ENCODE measurements at regions not wholly inside any gene's neighbourhood (a gene's known extent, or its start where the extent isn't known, plus 50 kb on each side); places are given as distances from the start of the nearest gene placed in this dataset.
"Not testable (repeated sequence)": the region's sequence is repeated elsewhere in the genome, so short reads cannot be mapped to it uniquely, and the experiment has no call there.

DNA sequence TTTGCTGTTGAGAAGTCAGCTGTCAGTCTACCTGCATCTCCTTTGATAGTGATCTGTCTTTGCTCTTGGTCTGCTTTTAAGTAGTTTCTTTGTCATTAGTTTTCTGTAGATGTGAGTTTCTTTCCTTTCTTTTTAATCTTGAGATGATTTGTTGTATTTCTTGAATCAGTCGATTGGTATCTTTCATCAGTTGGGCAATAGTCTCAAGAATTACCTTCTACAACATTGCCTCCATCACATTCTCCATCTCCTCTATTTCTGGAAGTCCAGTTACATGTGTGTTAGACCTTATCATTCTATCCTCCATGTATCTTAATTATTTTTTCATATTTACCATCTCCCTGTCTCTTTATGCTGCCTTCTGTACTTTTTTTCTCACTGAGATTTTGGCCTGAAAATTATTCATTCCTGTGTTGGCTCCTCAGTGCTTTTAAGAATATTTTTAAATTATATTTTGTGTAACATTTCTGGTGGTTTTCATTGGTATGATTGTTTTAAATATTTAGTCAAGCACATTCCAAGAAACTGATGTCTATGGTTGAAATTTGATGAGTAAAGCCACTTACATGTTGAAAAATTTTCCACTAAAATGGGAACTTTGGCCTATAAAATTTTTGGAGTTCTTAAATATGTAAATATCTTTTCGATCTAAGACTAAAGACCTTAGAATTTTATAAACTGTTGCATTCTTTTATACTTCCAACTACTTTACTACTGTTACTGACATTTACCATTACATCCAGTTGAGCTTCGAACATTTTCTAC lies 239.5 kb upstream of the MGAT5 start:
- DNase-seq (ENCODE audit: low spot score): no peak
- intact Hi-C loops (cut with DNase I): no loop called here

DNA sequence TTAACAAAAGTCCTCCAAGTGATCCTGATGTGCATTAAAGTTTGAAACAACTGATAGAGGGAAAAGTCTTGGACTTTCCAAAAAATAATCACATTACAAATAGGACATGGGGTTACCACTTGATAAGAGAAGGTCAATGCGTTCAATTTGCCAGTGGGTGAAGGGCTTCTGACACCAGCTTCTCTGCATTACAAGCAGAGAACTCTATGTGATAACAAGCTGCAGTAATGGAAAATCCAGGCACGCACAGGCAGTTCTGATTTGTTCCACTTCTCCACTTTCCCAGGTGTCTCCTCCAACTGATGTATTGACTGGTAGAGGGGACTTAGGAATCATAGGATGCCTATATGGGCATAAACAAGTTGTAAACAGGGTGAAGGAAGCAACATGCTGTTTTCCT lies 234.0 kb upstream of the MGAT5 start:
- intact Hi-C loops (cut with DNase I): no loop called here
- no peak for DNase-seq (ENCODE audit: low spot score)

DNA sequence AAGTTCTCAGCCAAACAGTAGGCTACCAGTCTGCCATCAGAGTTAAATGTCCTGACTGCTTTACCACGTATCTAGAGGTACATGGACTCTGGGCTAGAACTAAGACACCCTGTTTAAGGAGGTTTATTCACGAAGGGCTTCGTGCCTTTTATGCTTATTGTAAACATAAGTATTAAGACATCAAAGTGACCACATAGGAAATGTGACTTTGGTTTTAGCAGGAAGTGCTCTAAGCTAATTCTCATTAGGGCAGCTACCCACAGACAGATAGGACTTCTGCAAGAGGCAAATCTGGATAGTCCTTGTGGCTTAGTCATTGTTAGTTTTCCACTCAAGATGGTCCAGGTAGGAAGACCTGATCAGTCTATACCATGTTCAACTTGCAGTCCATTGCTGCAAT lies 233.3 kb upstream of the MGAT5 start:
- intact Hi-C loops (cut with DNase I): no loop called here
- no peak for DNase-seq (ENCODE audit: low spot score)

DNA sequence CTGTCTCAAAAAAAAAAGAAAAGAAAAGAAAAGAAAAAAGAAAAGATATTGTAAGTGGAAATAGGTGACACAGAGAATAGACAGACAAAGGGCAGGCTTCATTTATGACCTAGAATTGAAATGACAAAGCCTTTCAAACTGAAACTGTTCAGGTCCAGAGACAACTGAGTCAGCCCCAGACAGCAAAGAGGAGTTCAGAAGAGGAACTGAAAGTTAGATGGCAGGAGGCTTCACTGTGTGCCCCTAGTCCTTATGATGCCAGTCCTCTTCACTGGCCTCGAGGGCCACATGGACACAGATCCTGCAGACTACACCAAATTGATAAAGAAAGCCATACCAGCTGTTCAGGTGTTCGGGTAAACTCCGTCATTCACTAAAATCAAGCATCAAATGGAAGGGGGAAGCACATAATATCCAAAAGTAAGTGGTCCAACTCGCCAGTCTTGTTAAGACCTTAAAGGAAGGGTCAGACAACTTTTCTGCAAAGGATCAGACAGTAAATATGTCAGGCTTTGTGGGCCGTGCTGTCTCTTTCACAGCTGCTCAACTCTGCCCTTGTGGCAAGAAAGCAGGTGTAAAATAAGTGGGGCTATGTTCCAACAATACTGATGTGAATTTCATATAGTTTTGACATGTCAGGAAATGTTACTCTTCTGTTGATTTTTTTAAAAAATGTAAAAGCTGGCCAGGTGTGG lies 231.9 kb upstream of the MGAT5 start:
- DNase-seq (ENCODE audit: low spot score): no peak
- intact Hi-C loops (cut with DNase I): no loop called here

DNA sequence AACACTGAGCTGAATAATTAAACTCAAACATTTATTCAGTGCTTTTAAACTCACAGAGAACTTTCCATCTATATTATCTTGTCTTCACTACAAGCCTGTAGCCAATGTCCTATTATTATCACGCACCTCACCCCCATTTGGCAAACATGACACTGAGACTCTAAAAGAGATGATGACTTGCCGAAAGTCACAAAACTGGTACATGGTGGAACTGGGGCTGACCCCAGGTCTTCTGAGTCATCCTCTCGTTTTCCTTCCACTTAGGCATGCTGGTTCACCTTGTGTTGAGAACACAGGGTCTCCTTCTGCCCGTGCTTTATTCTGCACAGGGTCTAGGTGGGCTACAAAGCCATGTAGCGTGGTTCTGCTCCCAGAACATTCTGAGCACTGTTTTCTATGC lies 230.0 kb upstream of the MGAT5 start:
- intact Hi-C loops (cut with DNase I): no loop called here
- DNase-seq (ENCODE audit: low spot score): no peak

DNA sequence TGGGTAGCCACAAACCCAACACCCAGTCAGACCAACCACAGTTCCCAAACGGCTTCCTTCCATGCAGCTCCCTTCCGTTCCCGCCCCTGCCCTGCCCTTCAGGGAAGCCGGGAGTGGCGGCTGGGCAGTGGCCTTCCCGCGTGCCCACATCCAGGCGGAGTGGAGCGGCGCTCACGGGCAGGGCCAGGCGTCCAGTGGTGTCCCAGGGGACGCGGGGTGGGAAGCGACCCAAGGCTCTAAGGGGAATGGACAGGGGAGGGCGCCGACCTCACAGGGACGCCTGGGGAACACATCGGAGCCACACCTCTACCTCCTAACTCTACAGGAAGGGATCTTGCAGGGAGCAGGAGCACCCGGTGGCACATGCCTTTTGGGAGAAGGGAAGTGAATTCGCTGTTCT lies 225.9 kb upstream of the MGAT5 start:
- no peak for DNase-seq (ENCODE audit: low spot score)
- intact Hi-C loops (cut with DNase I): no loop called here

DNA sequence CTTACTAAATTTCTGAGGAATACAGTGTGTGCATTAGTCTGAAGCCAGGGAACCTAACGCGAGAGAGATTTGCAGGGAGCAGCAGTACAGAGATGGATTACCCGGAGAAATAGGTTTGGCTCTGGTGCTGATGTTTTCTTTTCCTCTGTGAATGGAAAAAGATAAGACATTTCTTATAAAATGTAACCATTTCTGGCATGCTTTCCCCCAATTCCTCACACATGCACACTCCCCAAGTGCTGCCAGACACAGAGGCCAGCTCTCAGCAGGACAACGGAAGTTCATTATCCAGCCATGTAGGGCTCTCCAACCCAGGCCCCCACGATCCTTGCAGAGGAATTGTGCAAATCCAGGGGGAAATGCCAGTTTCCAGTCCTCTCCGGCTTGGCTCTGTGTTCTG lies 224.5 kb upstream of the MGAT5 start:
- no peak for DNase-seq (ENCODE audit: low spot score)

DNA sequence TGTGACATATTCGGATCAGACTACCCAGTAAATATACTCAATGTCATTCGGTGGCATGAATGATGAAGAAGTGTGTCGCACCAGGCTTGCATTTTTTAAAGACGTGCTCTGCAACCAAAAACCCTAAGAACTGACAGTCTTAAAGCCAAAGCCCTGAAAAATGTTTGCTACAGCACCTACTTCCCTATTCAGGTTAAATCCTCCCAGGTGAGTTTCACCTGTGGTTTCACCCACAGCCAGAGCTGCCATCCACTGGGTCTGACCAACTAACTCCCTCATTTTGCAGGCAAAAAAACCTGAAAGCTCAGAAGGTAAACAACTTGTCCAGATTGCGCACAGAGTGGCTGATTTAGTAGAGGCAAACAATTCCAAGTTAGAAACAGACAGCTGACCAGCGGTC lies 222.3 kb upstream of the MGAT5 start:
- DNase-seq (ENCODE audit: low spot score): no peak
- intact Hi-C loops (cut with DNase I): no loop called here

More for the DNA sequence above, 224.5 kb upstream of the MGAT5 start:
- intact Hi-C loops (cut with DNase I): no loop called here

DNA sequence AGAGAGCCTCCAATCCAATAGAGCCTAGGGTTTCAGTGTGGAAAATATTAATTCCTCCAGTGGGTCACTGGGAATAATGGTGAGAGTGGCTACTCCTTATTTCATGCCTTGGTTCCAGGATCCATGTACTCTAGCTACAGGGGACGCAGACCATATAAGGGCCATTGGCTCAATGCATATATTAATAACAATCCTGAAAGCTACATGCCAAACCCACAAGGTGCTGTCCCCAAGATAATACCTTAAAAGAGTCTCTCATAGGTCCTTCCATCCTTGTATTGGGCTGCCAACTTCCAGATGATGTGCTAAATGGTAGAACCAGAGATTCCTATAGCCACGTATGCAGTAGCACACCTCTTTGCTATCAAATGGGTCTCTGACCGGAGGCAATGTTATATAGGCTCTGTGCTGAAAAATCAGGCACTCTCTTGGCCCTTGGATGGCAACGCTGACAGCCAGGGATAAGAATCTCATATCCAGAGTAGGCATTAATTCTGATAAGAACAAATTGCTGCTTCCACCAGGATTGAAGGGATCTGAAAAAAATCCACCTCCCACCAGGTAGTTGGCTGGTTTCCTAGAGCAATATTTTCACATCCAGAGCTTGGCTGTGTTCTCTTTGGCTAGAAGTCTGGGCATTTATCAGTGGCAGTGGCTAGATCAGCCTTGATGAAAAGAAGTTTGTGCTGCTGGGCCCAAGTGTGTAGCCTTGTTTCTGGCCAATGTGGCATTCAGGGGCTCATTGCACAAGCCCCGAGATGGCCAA lies 218.1 kb upstream of the MGAT5 start:
- intact Hi-C loops (cut with DNase I): no loop called here

DNA sequence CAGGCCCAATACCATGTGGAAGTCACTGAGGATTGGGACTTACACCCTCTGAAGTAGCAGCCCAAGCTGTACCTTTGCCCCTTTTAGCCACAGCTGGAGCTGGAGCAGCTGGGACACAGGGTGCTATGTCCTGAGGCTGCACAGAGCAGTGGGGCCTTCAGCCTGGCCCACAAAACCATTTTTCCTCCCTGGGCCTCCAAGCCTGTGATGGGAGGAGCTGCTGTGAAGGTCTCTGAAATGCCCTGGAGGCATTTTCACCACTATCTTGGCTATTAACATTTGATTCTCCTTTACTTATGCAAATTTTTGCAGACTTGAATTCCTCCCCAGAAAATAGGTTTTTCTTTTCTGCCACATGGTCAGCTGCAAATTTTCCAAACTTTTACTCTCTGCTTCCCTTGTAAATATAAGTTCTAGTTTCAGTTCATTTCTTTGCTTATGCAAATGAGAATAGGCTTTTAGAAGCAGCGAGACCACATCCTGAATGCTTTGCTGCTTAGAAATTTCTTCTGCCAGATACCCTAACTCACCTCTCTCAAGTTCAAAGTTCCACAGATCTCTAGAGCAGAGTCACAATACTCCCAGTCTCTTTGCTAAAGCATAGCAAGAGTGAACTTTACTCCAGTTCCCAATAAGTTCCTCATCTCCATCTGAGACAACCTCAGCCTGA lies 213.8 kb upstream of the MGAT5 start:
- no peak for DNase-seq (ENCODE audit: low spot score)
- intact Hi-C loops (cut with DNase I): no loop called here

More for the DNA sequence above, 218.1 kb upstream of the MGAT5 start:
- no peak for DNase-seq (ENCODE audit: low spot score)

DNA sequence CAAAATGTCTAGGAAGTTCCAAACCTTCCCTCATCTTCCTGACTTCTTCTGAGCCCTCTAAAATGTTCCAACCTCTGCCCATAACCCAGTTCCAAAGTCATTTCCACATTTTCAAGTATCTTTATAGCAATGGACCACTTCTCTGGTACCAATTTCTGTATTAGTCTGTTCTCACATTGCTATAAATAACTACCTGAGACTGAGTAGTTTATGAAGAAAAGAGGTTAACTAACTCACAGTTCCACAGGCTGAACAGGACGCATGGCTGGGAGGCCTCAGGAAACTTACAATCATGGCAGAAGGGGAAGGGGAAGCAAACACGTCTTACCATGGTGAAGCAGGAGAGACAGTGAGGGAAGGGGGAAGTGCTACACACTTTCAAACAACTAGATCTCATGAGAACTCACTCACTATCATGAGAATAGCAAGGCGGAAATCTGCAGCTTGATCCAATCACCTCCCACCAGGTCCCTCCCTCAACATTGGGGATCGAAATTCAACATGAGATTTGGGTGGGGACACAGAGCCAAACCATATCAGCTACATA lies 213.2 kb upstream of the MGAT5 start:
- intact Hi-C loops (cut with DNase I); DNase-seq (ENCODE audit: low spot score): not testable (repeated sequence)

DNA sequence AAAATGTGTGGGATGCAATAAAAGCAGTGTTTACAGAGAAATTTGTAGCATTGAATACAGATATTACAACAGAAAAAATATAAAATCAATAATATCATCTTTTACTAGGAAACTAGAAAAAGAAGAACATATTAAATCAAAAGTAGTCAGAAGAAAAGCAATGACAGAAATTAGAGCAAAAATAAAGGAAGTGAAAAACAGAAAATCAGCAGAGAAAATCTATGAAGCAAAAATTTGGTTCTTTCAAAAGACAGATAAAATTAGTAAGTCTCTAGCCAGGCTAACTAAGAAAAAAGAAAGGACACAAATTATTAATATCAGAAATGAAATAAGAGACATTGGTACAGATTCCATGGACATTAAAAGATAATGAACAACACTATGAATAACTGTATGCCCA lies 212.0 kb upstream of the MGAT5 start:
- DNase-seq (ENCODE audit: low spot score): no peak
- intact Hi-C loops (cut with DNase I): no loop called here

DNA sequence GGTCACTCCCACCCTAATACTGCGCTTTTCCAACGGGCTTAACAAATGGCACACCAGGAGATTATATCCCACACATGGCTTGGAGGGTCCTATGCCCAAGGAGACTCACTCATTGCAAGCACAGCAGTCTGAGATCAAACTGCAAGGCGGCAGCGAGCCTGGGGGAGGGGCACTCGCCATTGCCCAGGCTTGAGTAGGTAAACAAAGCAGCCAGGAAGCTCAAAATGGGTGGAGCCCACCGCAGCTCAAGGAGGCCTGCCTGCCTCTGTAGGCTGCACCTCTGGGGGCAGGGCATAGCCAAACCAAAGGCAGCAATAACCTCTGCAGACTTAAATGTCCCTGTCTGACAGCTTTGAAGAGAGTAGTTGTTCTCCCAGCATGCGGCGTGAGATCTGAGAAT lies 210.8 kb upstream of the MGAT5 start:
- DNase-seq (ENCODE audit: low spot score); intact Hi-C loops (cut with DNase I): not testable (repeated sequence)

DNA sequence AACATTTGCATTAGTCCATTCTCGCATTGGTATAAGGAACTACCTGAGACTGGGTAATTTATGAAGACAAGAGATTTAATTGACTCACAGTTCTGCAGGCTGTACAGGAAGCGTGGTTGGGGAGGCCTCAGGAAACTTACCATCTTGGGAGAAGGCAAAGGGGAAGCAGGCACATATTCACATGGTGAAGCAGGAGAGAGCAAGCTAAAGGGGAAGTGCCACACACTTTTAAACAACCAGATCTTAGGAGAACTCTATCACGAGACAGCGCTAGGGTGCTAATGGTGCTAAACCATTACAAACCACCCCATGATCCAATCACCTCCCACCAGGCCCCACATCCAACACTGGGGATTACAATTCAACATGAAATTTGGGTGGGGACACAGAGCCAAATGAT lies 201.7 kb upstream of the MGAT5 start:
- intact Hi-C loops (cut with DNase I): no loop called here
- DNase-seq (ENCODE audit: low spot score): no peak

DNA sequence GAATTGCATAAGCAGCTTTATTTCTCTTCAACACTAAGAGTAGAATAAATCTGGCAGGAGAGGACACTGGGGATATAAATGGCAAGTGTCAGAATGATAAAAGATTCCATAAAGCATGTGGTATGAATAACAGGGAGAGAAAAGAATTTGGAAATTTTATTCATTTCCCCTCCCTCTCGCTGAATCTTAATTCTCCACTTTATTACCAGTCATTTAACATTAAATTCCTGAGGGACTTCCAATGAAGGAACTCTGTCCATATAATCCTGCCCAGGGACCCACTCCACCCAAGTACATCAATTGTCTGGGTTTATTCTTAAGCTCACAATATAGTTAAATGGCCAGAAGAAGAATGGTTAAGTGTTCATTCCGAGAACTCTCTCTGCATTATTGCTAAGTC lies 197.7 kb upstream of the MGAT5 start:
- no peak for DNase-seq (ENCODE audit: low spot score)
- intact Hi-C loops (cut with DNase I): no loop called here

DNA sequence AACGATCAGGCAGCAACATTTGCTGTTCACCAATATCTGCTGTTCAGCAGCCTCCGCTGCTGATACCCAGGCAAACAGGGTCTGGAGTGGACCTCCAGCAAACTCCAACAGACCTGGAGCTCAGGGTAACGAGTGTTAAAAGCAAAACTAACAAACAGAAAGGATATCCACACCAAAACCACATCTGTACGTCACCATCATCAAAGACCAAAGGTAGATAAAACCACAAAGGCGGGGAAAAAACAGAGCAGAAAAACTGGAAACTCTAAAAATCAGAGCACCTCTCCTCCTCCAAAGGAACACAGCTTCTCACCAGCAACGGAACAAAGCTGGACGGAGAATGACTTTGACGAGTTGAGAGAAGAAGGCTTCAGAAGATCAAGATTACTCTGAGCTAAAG lies 192.8 kb upstream of the MGAT5 start:
- intact Hi-C loops (cut with DNase I); DNase-seq (ENCODE audit: low spot score): not testable (repeated sequence)

DNA sequence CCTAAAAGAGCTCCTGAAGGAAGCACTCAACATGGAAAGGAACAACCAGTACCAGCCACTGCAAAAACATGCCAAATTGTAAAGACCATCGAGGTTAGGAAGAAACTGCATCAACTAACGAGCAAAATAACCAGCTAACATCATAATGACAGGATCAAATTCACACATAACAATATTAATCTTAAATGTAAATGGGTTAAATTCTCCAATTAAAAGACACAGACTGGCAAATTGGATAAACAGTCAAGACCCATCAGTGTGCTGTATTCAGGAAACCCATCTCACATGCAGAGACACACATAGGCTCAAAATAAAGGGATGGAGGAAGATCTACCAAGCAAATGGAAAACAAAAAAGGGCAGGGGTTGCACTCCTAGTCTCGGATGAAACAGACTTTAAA lies 191.6 kb upstream of the MGAT5 start:
- DNase-seq (ENCODE audit: low spot score); intact Hi-C loops (cut with DNase I): not testable (repeated sequence)

DNA sequence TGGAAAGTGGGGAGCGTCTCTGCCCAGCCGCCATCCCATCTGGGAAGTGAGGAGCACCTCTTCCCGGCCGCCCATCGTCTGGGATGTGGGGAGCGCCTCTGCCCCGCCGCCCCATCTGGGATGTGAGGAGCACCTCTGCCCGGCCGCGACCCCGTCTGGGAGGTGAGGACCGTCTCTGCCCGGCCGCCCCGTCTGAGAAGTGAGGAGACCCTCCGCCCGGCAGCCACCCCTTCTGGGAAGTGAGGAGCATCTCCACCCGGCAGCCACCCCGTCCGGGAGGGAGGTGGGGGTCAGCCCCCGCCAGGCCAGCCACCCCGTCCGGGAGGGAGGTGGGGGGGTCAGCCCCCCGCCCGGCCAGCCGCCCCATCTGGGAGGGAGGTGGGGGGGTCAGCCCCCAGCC lies 190.0 kb upstream of the MGAT5 start:
- DNase-seq (ENCODE audit: low spot score); intact Hi-C loops (cut with DNase I): not testable (repeated sequence)

DNA sequence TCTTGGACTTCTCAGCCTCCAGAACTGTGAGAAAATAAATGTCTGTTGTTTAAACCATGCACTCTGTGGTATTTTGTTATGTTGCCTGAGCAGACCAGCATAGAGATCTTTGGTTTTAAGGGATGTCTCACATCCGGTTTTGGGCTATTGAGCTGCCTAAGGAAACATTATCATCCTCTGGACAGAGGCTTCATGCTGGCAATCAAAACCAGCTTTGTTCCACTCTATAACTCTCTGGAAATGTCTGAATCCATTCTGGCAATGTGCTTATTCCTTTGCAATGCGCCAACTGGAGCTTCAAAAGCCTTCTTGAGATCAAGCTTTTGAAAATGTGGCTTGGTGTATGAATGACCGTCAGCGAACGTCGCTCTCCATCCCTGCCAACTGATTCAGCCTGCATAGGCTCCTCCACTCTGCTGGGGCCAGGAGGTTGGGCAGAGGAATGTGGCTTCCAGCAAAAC lies 183.6 kb upstream of the MGAT5 start:
- intact Hi-C loops (cut with DNase I): no loop called here
- no peak for DNase-seq (ENCODE audit: low spot score)

DNA sequence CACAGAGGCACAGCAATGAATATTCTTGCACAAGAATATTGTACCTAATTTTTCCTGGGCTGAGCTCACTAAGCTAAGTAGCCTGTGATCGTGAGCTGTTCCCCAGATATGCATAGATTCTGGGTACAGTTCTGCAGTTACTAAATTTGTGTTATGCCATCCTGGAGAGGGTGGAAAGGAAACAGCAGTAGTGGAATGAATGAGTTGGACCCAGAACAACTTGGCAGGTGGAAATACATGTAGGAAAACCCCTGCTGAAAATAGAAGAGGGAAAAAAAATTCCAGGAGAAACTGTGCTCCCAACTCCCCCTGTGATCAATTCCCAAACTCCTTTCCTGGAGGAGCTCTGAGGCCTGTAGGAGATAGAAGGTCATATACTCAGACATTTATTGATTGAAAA lies 181.5 kb upstream of the MGAT5 start:
- no peak for DNase-seq (ENCODE audit: low spot score)
- intact Hi-C loops (cut with DNase I): no loop called here

All from cardiac septum (tissue), 1 donor.